Activated CD4-positive, alpha-beta T cell treated with anti-CD3 and anti-CD28 coated beads, Interleukin-2, amount 10 ng/mL, durations not matched to agents 7 days and 5 days (primary cell): ENCODE measurements at regions not wholly inside any gene's neighbourhood (a gene's known extent, or its start where the extent isn't known, plus 50 kb on each side); places are given as distances from the start of the nearest gene placed in this dataset.

Experiments
- CTCF ChIA-PET: fragments of 350-600 bp; sonication (Branson Sonifier 250); formaldehyde crosslinking; loops from one replicate; lab custom pipeline; 2021; ENCODE audit warnings: antibody characterized with exemption; lab: Charles Lee
- POLR2A ChIA-PET: fragments of 350-600 bp; sonication (Branson Sonifier 250); formaldehyde crosslinking; loops from one replicate; lab custom pipeline; 2021; ENCODE audit warnings: antibody characterized with exemption; lab: Charles Lee
- DNase-seq: peaks from one replicate; pipeline ENCODE4 v3.0.0-alpha.2; 2020
- H3K27ac Mint-ChIP-seq: one replicate; pipeline ENCODE4 v1.8.0; 2021; ENCODE audit warnings: mild to moderate bottlenecking, moderate library complexity, mixed read lengths
- H3K27me3 Mint-ChIP-seq: one replicate; pipeline ENCODE4 v1.8.0; 2021; ENCODE audit warnings: mixed read lengths
- H3K36me3 Mint-ChIP-seq: one replicate; pipeline ENCODE4 v1.8.0; 2021; ENCODE audit warnings: low read depth, mixed read lengths
- H3K4me1 Mint-ChIP-seq: one replicate; pipeline ENCODE4 v1.8.0; 2021; ENCODE audit warnings: mixed read lengths
- H3K4me3 Mint-ChIP-seq: one replicate; pipeline ENCODE4 v1.8.0; 2021; ENCODE audit warnings: mild to moderate bottlenecking, moderate library complexity, mixed read lengths
- H3K9me3 Mint-ChIP-seq: one replicate; pipeline ENCODE4 v1.8.0; 2021; ENCODE audit warnings: mixed read lengths

- POLR2A ChIA-PET: no interaction called here
- Mint-ChIP-seq H3K27ac (no peak overlapping the region), H3K4me1 (no peaks in the 10 kb centered on the region), H3K36me3 (no peaks in the 10 kb centered on the region), H3K4me3 (no peak overlapping the region), H3K9me3 (peaks cover 3% of the 10 kb centered on the region), H3K27me3 (no peaks in the 10 kb centered on the region)
- DNase-seq: no peak
- CTCF ChIA-PET: no interaction called here
Observed at GRCh38 chr4:126825083-126825482, 807.7 kb upstream of the INTU start.

GRCh38 chr4:126827669-126828068 lies 805.1 kb upstream of the INTU start:
- POLR2A ChIA-PET: no interaction called here
- Mint-ChIP-seq H3K27ac (no peak overlapping the region), H3K36me3 (no peaks in the 10 kb centered on the region), H3K27me3 (no peaks in the 10 kb centered on the region), H3K4me3 (no peak overlapping the region), H3K9me3 (peaks cover 9% of the 10 kb centered on the region), H3K4me1 (no peaks in the 10 kb centered on the region)
- CTCF ChIA-PET: no interaction called here
- DNase-seq: no peak

GRCh38 chr4:126834854-126835253 lies 797.9 kb upstream of the INTU start:
- Mint-ChIP-seq H3K27me3 (no peaks in the 10 kb centered on the region), H3K36me3 (no peaks in the 10 kb centered on the region), H3K27ac (no peak overlapping the region), H3K9me3 (peaks cover 26% of the 10 kb centered on the region), H3K4me1 (no peaks in the 10 kb centered on the region), H3K4me3 (no peak overlapping the region)
- DNase-seq: no peak
- ChIA-PET POLR2A (no interaction called here), CTCF (no interaction called here)

GRCh38 chr4:126838941-126839679 lies 793.6 kb upstream of the INTU start:
- ChIA-PET POLR2A (no interaction called here), CTCF (no interaction called here)
- no peaks in the 10 kb centered on the region for H3K27me3 Mint-ChIP-seq
- H3K4me1 Mint-ChIP-seq: no peaks in the 10 kb centered on the region
- H3K4me3 Mint-ChIP-seq: no peak overlapping the region
- H3K9me3 Mint-ChIP-seq: peaks cover 10% of the 10 kb centered on the region
- H3K36me3 Mint-ChIP-seq: no peaks in the 10 kb centered on the region
- no peak for DNase-seq
- H3K27ac Mint-ChIP-seq: no peak overlapping the region

- POLR2A ChIA-PET: no interaction called here
- CTCF ChIA-PET: no interaction called here
- H3K27ac Mint-ChIP-seq: no peak overlapping the region
- H3K9me3 Mint-ChIP-seq: peaks cover 6% of the 10 kb centered on the region
- H3K4me3 Mint-ChIP-seq: no peak overlapping the region
- H3K27me3 Mint-ChIP-seq: no peaks in the 10 kb centered on the region
- DNase-seq: no peak
- H3K4me1 Mint-ChIP-seq: no peaks in the 10 kb centered on the region
- no peaks in the 10 kb centered on the region for H3K36me3 Mint-ChIP-seq
Observed at GRCh38 chr4:126843492-126844067, 789.2 kb upstream of the INTU start.

GRCh38 chr4:126850286-126850685 lies 782.5 kb upstream of the INTU start:
- no peak overlapping the region for H3K4me3 Mint-ChIP-seq
- no peak for DNase-seq
- no peaks in the 10 kb centered on the region for H3K4me1 Mint-ChIP-seq
- peaks cover 4% of the 10 kb centered on the region for H3K9me3 Mint-ChIP-seq
- ChIA-PET POLR2A (no interaction called here), CTCF (no interaction called here)
- H3K36me3 Mint-ChIP-seq: no peaks in the 10 kb centered on the region
- no peaks in the 10 kb centered on the region for H3K27me3 Mint-ChIP-seq
- H3K27ac Mint-ChIP-seq: no peak overlapping the region

- Mint-ChIP-seq H3K27me3 (no peaks in the 10 kb centered on the region), H3K4me1 (no peaks in the 10 kb centered on the region), H3K36me3 (no peaks in the 10 kb centered on the region), H3K4me3 (no peak overlapping the region), H3K9me3 (peaks cover 2% of the 10 kb centered on the region), H3K27ac (no peak overlapping the region)
- CTCF ChIA-PET: no interaction called here
- DNase-seq: no peak
- POLR2A ChIA-PET: no interaction called here
Observed at GRCh38 chr4:126851391-126851790, 781.4 kb upstream of the INTU start.

- H3K9me3 Mint-ChIP-seq: peaks cover 4% of the 10 kb centered on the region
- H3K4me3 Mint-ChIP-seq: no peak overlapping the region
- POLR2A ChIA-PET: no interaction called here
- no peak for DNase-seq
- H3K27me3 Mint-ChIP-seq: no peaks in the 10 kb centered on the region
- CTCF ChIA-PET: no interaction called here
- no peak overlapping the region for H3K27ac Mint-ChIP-seq
- no peaks in the 10 kb centered on the region for H3K36me3 Mint-ChIP-seq
- H3K4me1 Mint-ChIP-seq: no peaks in the 10 kb centered on the region
Observed at GRCh38 chr4:126853715-126854114, 779.0 kb upstream of the INTU start.

GRCh38 chr4:126856906-126857305 lies 775.9 kb upstream of the INTU start:
- ChIA-PET CTCF (no interaction called here), POLR2A (no interaction called here)
- Mint-ChIP-seq H3K4me1 (no peaks in the 10 kb centered on the region), H3K27me3 (no peaks in the 10 kb centered on the region), H3K27ac (no peak overlapping the region), H3K4me3 (no peak overlapping the region), H3K9me3 (peaks cover 9% of the 10 kb centered on the region), H3K36me3 (no peaks in the 10 kb centered on the region)
- no peak for DNase-seq

GRCh38 chr4:126859314-126859713 lies 773.4 kb upstream of the INTU start:
- ChIA-PET POLR2A (no interaction called here), CTCF (no interaction called here)
- Mint-ChIP-seq H3K27ac (no peak overlapping the region), H3K4me3 (no peak overlapping the region), H3K9me3 (peaks cover 11% of the 10 kb centered on the region), H3K36me3 (no peaks in the 10 kb centered on the region), H3K4me1 (no peaks in the 10 kb centered on the region), H3K27me3 (no peaks in the 10 kb centered on the region)
- no peak for DNase-seq

- Mint-ChIP-seq H3K9me3 (peaks cover 11% of the 10 kb centered on the region), H3K27ac (no peak overlapping the region), H3K36me3 (no peaks in the 10 kb centered on the region), H3K4me3 (no peak overlapping the region), H3K27me3 (no peaks in the 10 kb centered on the region), H3K4me1 (no peaks in the 10 kb centered on the region)
- POLR2A ChIA-PET: no interaction called here
- CTCF ChIA-PET: no interaction called here
- DNase-seq: no peak
Observed at GRCh38 chr4:126859872-126860271, 772.9 kb upstream of the INTU start.

- POLR2A ChIA-PET: no interaction called here
- H3K4me3 Mint-ChIP-seq: no peak overlapping the region
- CTCF ChIA-PET: no interaction called here
- H3K27ac Mint-ChIP-seq: no peak overlapping the region
- H3K27me3 Mint-ChIP-seq: no peaks in the 10 kb centered on the region
- H3K9me3 Mint-ChIP-seq: peaks cover 11% of the 10 kb centered on the region
- no peaks in the 10 kb centered on the region for H3K36me3 Mint-ChIP-seq
- DNase-seq: no peak
- H3K4me1 Mint-ChIP-seq: no peaks in the 10 kb centered on the region
Observed at GRCh38 chr4:126860308-126860707, 772.4 kb upstream of the INTU start.

- Mint-ChIP-seq H3K4me1 (no peaks in the 10 kb centered on the region), H3K27ac (no peak overlapping the region), H3K9me3 (peaks cover 13% of the 10 kb centered on the region), H3K36me3 (no peaks in the 10 kb centered on the region), H3K4me3 (no peak overlapping the region), H3K27me3 (no peaks in the 10 kb centered on the region)
- ChIA-PET CTCF (no interaction called here), POLR2A (no interaction called here)
- DNase-seq: no peak
Observed at GRCh38 chr4:126869967-126870366, 762.8 kb upstream of the INTU start.

- Mint-ChIP-seq H3K36me3 (no peaks in the 10 kb centered on the region), H3K27ac (no peak overlapping the region), H3K4me3 (no peak overlapping the region), H3K27me3 (no peaks in the 10 kb centered on the region), H3K4me1 (no peaks in the 10 kb centered on the region), H3K9me3 (peaks cover 13% of the 10 kb centered on the region)
- ChIA-PET POLR2A (interaction anchor here (0.7 kb wide), 1 partner anchor 1536 kb away, joined by 3 read pairs; no protein-coding TSS in a partner anchor), CTCF (no interaction called here)
- DNase-seq: no peak
Observed at GRCh38 chr4:126871810-126872209, 760.9 kb upstream of the INTU start.
